ENCODE measurements at regions not wholly inside any gene's neighbourhood (a gene's known extent, or its start where the extent isn't known, plus 50 kb on each side); places are given as distances from the start of the nearest gene placed in this dataset.

- no peak for TF ChIP-seq CTCF (IDR thresholded peaks at IDR 0.05; ENCODE audit: low read length, missing control alignments)
- no peak overlapping the region for H3K4me3 ChIP-seq (replicated peaks; ENCODE audit: low read depth, low read length)
- no peak for DNase-seq (ENCODE audit: low read depth)
Measured at GRCh38 chr3:174644287-174644686, 214.8 kb upstream of the NAALADL2 start.

- DNase-seq (ENCODE audit: low read depth): no peak
- no peak for TF ChIP-seq CTCF (IDR thresholded peaks at IDR 0.05; ENCODE audit: low read length, missing control alignments)
- no peak overlapping the region for H3K4me3 ChIP-seq (replicated peaks; ENCODE audit: low read depth, low read length)
Measured at GRCh38 chr3:174651951-174652350, 207.2 kb upstream of the NAALADL2 start.

GRCh38 chr3:174659511-174659910 lies 199.6 kb upstream of the NAALADL2 start:
- no peak overlapping the region for H3K4me3 ChIP-seq (replicated peaks; ENCODE audit: low read depth, low read length)
- no peak for TF ChIP-seq CTCF (IDR thresholded peaks at IDR 0.05; ENCODE audit: low read length, missing control alignments)
- no peak for DNase-seq (ENCODE audit: low read depth)

- H3K4me3 ChIP-seq (replicated peaks; ENCODE audit: low read depth, low read length): no peak overlapping the region
- no peak for DNase-seq (ENCODE audit: low read depth)
- no peak for TF ChIP-seq CTCF (IDR thresholded peaks at IDR 0.05; ENCODE audit: low read length, missing control alignments)
Measured at GRCh38 chr3:174662653-174663052, 196.5 kb upstream of the NAALADL2 start.

GRCh38 chr3:174667386-174667785 lies 191.7 kb upstream of the NAALADL2 start:
- H3K4me3 ChIP-seq (replicated peaks; ENCODE audit: low read depth, low read length): no peak overlapping the region
- DNase-seq (ENCODE audit: low read depth): no peak
- no peak for TF ChIP-seq CTCF (IDR thresholded peaks at IDR 0.05; ENCODE audit: low read length, missing control alignments)

GRCh38 chr3:174675406-174675805 lies 183.7 kb upstream of the NAALADL2 start:
- TF ChIP-seq CTCF (IDR thresholded peaks at IDR 0.05; ENCODE audit: low read length, missing control alignments): no peak
- DNase-seq (ENCODE audit: low read depth): no peak
- H3K4me3 ChIP-seq (replicated peaks; ENCODE audit: low read depth, low read length): no peak overlapping the region

GRCh38 chr3:174681784-174682183 lies 177.3 kb upstream of the NAALADL2 start:
- no peak for DNase-seq (ENCODE audit: low read depth)
- H3K4me3 ChIP-seq (replicated peaks; ENCODE audit: low read depth, low read length): no peak overlapping the region
- TF ChIP-seq CTCF (IDR thresholded peaks at IDR 0.05; ENCODE audit: low read length, missing control alignments): no peak
